ENCODE measurements at regions not wholly inside any gene's neighbourhood (a gene's known extent, or its start where the extent isn't known, plus 50 kb on each side); places are given as distances from the start of the nearest gene placed in this dataset.

- TF ChIP-seq CTCF (IDR thresholded peaks at IDR 0.05) (no peak), RFX5 (IDR thresholded peaks at IDR 0.05; ENCODE audit: low read length) (no peak), POLR2AphosphoS5 (IDR thresholded peaks at IDR 0.05; ENCODE audit: low read depth, low read length) (no peak)
Observed at GRCh38 chr10:128483216-128483615, 357.0 kb upstream of the MKI67 start.
